ENCODE measurements at regions not wholly inside any gene's neighbourhood (a gene's known extent, or its start where the extent isn't known, plus 50 kb on each side); places are given as distances from the start of the nearest gene placed in this dataset.
"Not testable (repeated sequence)": the region's sequence is repeated elsewhere in the genome, so short reads cannot be mapped to it uniquely, and the experiment has no call there.

GRCh38 chr3:30477149-30477921 is 129.1 kb upstream of the TGFBR2 start:
- Histone ChIP-seq H3K4me3 (no peak overlapping the region), H3K4me1 (ENCODE audit: control insufficient read depth in 1 of 2, low read depth in 2 of 2) (peaks cover 8 to 37% of the 10 kb centered on the region in 2 donors), H3K9me3 (no peaks in the 10 kb centered on the region), H3K27ac (no peak overlapping the region), H3K27me3 (replicated peaks; ENCODE audit: insufficient read depth) (no peaks in the 10 kb centered on the region), H3K36me3 (no peaks in the 10 kb centered on the region)
- no peak for TF ChIP-seq CTCF (IDR thresholded peaks at IDR 0.05)
- DNase-seq (ENCODE audit: low spot score) (no peak), ATAC-seq (ENCODE audit: insufficient number of reproducible peaks, low FRiP score, low read depth) (no peak)

GRCh38 chr3:30479737-30480136 is 126.7 kb upstream of the TGFBR2 start:
- not testable (repeated sequence) for H3K27me3 ChIP-seq (replicated peaks; ENCODE audit: insufficient read depth); ATAC-seq (ENCODE audit: insufficient number of reproducible peaks, low FRiP score, low read depth); H3K9me3 ChIP-seq; DNase-seq (ENCODE audit: low spot score); H3K27ac ChIP-seq; H3K4me3 ChIP-seq; H3K36me3 ChIP-seq
- peaks cover 8 to 32% of the 10 kb centered on the region in 2 donors for H3K4me1 ChIP-seq (ENCODE audit: control insufficient read depth in 1 of 2, low read depth in 2 of 2)

GRCh38 chr3:30480156-30480555 is 126.2 kb upstream of the TGFBR2 start:
- H3K4me3 ChIP-seq; H3K27ac ChIP-seq; H3K27me3 ChIP-seq (replicated peaks; ENCODE audit: insufficient read depth); H3K9me3 ChIP-seq; H3K36me3 ChIP-seq; DNase-seq (ENCODE audit: low spot score); ATAC-seq (ENCODE audit: insufficient number of reproducible peaks, low FRiP score, low read depth): not testable (repeated sequence)
- peaks cover 8 to 32% of the 10 kb centered on the region in 2 donors for H3K4me1 ChIP-seq (ENCODE audit: control insufficient read depth in 1 of 2, low read depth in 2 of 2)

- no peak for DNase-seq (ENCODE audit: low spot score)
- H3K4me3 ChIP-seq, result no peak overlapping the region
- no peak overlapping the region for H3K27ac ChIP-seq
- ATAC-seq (ENCODE audit: insufficient number of reproducible peaks, low FRiP score, low read depth), result no peak
- H3K27me3 ChIP-seq (replicated peaks; ENCODE audit: insufficient read depth), result no peaks in the 10 kb centered on the region
- no peaks in the 10 kb centered on the region for H3K36me3 ChIP-seq
- no peak for TF ChIP-seq CTCF (IDR thresholded peaks at IDR 0.05)
- peaks cover 8 to 32% of the 10 kb centered on the region in 2 donors for H3K4me1 ChIP-seq (ENCODE audit: control insufficient read depth in 1 of 2, low read depth in 2 of 2)
- H3K9me3 ChIP-seq, result no peaks in the 10 kb centered on the region
Measured at GRCh38 chr3:30480587-30480986, 125.8 kb upstream of the TGFBR2 start.

GRCh38 chr3:30481241-30481640 is 125.2 kb upstream of the TGFBR2 start:
- no peak for ATAC-seq (ENCODE audit: insufficient number of reproducible peaks, low FRiP score, low read depth)
- H3K27me3 ChIP-seq (replicated peaks; ENCODE audit: insufficient read depth), result no peaks in the 10 kb centered on the region
- no peaks in the 10 kb centered on the region for H3K36me3 ChIP-seq
- H3K4me1 ChIP-seq (ENCODE audit: control insufficient read depth in 1 of 2, low read depth in 2 of 2), result peaks cover 8 to 32% of the 10 kb centered on the region in 2 donors
- H3K4me3 ChIP-seq, result no peak overlapping the region
- no peak for DNase-seq (ENCODE audit: low spot score)
- no peak overlapping the region for H3K27ac ChIP-seq
- no peak for TF ChIP-seq CTCF (IDR thresholded peaks at IDR 0.05)
- no peaks in the 10 kb centered on the region for H3K9me3 ChIP-seq

GRCh38 chr3:30484229-30484628 is 122.2 kb upstream of the TGFBR2 start:
- not testable (repeated sequence) for DNase-seq (ENCODE audit: low spot score); H3K27me3 ChIP-seq (replicated peaks; ENCODE audit: insufficient read depth); H3K36me3 ChIP-seq; H3K4me3 ChIP-seq; ATAC-seq (ENCODE audit: insufficient number of reproducible peaks, low FRiP score, low read depth); H3K9me3 ChIP-seq; H3K27ac ChIP-seq
- peaks cover 0 to 12% of the 10 kb centered on the region in 2 donors for H3K4me1 ChIP-seq (ENCODE audit: control insufficient read depth in 1 of 2, low read depth in 2 of 2)

Measured in thoracic aorta (tissue), 2 donors.